ENCODE measurements at regions not wholly inside any gene's neighbourhood (a gene's known extent, or its start where the extent isn't known, plus 50 kb on each side); places are given as distances from the start of the nearest gene placed in this dataset.
A peak's percentile ranks its signal among the peaks of the same experiment; 100 is the strongest.
"Not testable (repeated sequence)": the region's sequence is repeated elsewhere in the genome, so short reads cannot be mapped to it uniquely, and the experiment has no call there.

- Mint-ChIP-seq H3K27me3 (no peaks in the 10 kb centered on the region), H3K27ac (no peak overlapping the region), H3K36me3 (no peaks in the 10 kb centered on the region), H3K4me1 (no peaks in the 10 kb centered on the region), H3K9me3 (peaks cover 0 to 4% (median 0%) of the 10 kb centered on the region in 7 donors), H3K4me3 (no peak overlapping the region)
- ATAC-seq (ENCODE audit: low read depth in 2 of 2) (no peak), DNase-seq (no peak)
These were observed 1568.1 kb downstream of the EFNB2 start for GRCh38 chr13:104967376-104967775.

- ATAC-seq (ENCODE audit: low read depth in 2 of 2) (no peak), DNase-seq (no peak)
- H3K27me3 Mint-ChIP-seq = no peaks in the 10 kb centered on the region
- H3K27ac Mint-ChIP-seq = no peak overlapping the region
- H3K9me3 Mint-ChIP-seq = peaks cover 0 to 6% (median 3%) of the 10 kb centered on the region in 7 donors
- no peaks in the 10 kb centered on the region for H3K4me1 Mint-ChIP-seq
- no peaks in the 10 kb centered on the region for H3K36me3 Mint-ChIP-seq
- H3K4me3 Mint-ChIP-seq = no peak overlapping the region
These were observed 1573.1 kb downstream of the EFNB2 start for GRCh38 chr13:104962411-104962810.

- Mint-ChIP-seq H3K9me3 (peaks cover 0 to 6% (median 3%) of the 10 kb centered on the region in 7 donors), H3K36me3 (no peaks in the 10 kb centered on the region), H3K27ac (no peak overlapping the region), H3K27me3 (no peaks in the 10 kb centered on the region), H3K4me1 (no peaks in the 10 kb centered on the region), H3K4me3 (no peak overlapping the region)
- ATAC-seq (ENCODE audit: low read depth in 2 of 2) (no peak), DNase-seq (no peak)
These were observed 1574.2 kb downstream of the EFNB2 start for GRCh38 chr13:104961246-104961645.

GRCh38 chr13:104954210-104954609 is 1581.3 kb downstream of the EFNB2 start:
- Mint-ChIP-seq H3K4me3 (no peak overlapping the region), H3K27me3 (no peaks in the 10 kb centered on the region), H3K36me3 (no peaks in the 10 kb centered on the region), H3K27ac (peak overlapping the region in 1 of 6 donors; percentile 15), H3K9me3 (peaks cover 0 to 6% (median 0%) of the 10 kb centered on the region in 7 donors), H3K4me1 (no peaks in the 10 kb centered on the region)
- DNase-seq = no peak
- no peak for ATAC-seq (ENCODE audit: low read depth in 2 of 2)

- Mint-ChIP-seq H3K27me3 (no peaks in the 10 kb centered on the region), H3K9me3 (peaks cover 0 to 6% (median 0%) of the 10 kb centered on the region in 7 donors), H3K4me1 (no peaks in the 10 kb centered on the region), H3K27ac (no peak overlapping the region), H3K4me3 (no peak overlapping the region), H3K36me3 (no peaks in the 10 kb centered on the region)
- ATAC-seq (ENCODE audit: low read depth in 2 of 2) = no peak
- DNase-seq = no peak
These were observed 1581.9 kb downstream of the EFNB2 start for GRCh38 chr13:104953588-104953987.

- no peak for ATAC-seq (ENCODE audit: low read depth in 2 of 2)
- no peaks in the 10 kb centered on the region for H3K4me1 Mint-ChIP-seq
- H3K36me3 Mint-ChIP-seq = no peaks in the 10 kb centered on the region
- H3K9me3 Mint-ChIP-seq = peaks cover 0 to 4% (median 0%) of the 10 kb centered on the region in 7 donors
- no peak overlapping the region for H3K4me3 Mint-ChIP-seq
- no peak for DNase-seq
- H3K27me3 Mint-ChIP-seq = no peaks in the 10 kb centered on the region
- no peak overlapping the region for H3K27ac Mint-ChIP-seq
These were observed 1585.4 kb downstream of the EFNB2 start for GRCh38 chr13:104949840-104950740.

- DNase-seq (no peak), ATAC-seq (ENCODE audit: low read depth in 2 of 2) (no peak)
- H3K4me1 Mint-ChIP-seq = no peaks in the 10 kb centered on the region
- H3K4me3 Mint-ChIP-seq = no peak overlapping the region
- no peaks in the 10 kb centered on the region for H3K36me3 Mint-ChIP-seq
- H3K9me3 Mint-ChIP-seq = no peaks in the 10 kb centered on the region
- H3K27me3 Mint-ChIP-seq = no peaks in the 10 kb centered on the region
- no peak overlapping the region for H3K27ac Mint-ChIP-seq
These were observed 1591.3 kb downstream of the EFNB2 start for GRCh38 chr13:104944176-104944575.

GRCh38 chr13:104943331-104943730 is 1592.1 kb downstream of the EFNB2 start:
- H3K27me3 Mint-ChIP-seq = no peaks in the 10 kb centered on the region
- no peak overlapping the region for H3K27ac Mint-ChIP-seq
- no peaks in the 10 kb centered on the region for H3K9me3 Mint-ChIP-seq
- DNase-seq = no peak
- H3K36me3 Mint-ChIP-seq = no peaks in the 10 kb centered on the region
- H3K4me1 Mint-ChIP-seq = no peaks in the 10 kb centered on the region
- no peak for ATAC-seq (ENCODE audit: low read depth in 2 of 2)
- H3K4me3 Mint-ChIP-seq = no peak overlapping the region

- no peak for DNase-seq
- no peaks in the 10 kb centered on the region for H3K27me3 Mint-ChIP-seq
- H3K9me3 Mint-ChIP-seq = peaks cover 0 to 9% (median 2%) of the 10 kb centered on the region in 7 donors
- no peak overlapping the region for H3K27ac Mint-ChIP-seq
- H3K4me1 Mint-ChIP-seq = no peaks in the 10 kb centered on the region
- H3K4me3 Mint-ChIP-seq = no peak overlapping the region
- H3K36me3 Mint-ChIP-seq = no peaks in the 10 kb centered on the region
- no peak for ATAC-seq (ENCODE audit: low read depth in 2 of 2)
These were observed 1597.6 kb downstream of the EFNB2 start for GRCh38 chr13:104937881-104938280.

- Mint-ChIP-seq H3K36me3 (no peaks in the 10 kb centered on the region), H3K4me3 (no peak overlapping the region), H3K4me1 (no peaks in the 10 kb centered on the region), H3K9me3 (peaks cover 0 to 9% (median 2%) of the 10 kb centered on the region in 7 donors), H3K27ac (no peak overlapping the region), H3K27me3 (no peaks in the 10 kb centered on the region)
- ATAC-seq (ENCODE audit: low read depth in 2 of 2) (no peak), DNase-seq (no peak)
These were observed 1599.2 kb downstream of the EFNB2 start for GRCh38 chr13:104936304-104936703.

- not testable (repeated sequence) for H3K27ac Mint-ChIP-seq; H3K27me3 Mint-ChIP-seq; H3K36me3 Mint-ChIP-seq; ATAC-seq (ENCODE audit: low read depth in 2 of 2); H3K4me1 Mint-ChIP-seq; H3K4me3 Mint-ChIP-seq; DNase-seq
- H3K9me3 Mint-ChIP-seq = peaks cover 0 to 22% (median 11%) of the 10 kb centered on the region in 7 donors
These were observed 1614.9 kb downstream of the EFNB2 start for GRCh38 chr13:104920513-104920912.

- Mint-ChIP-seq H3K4me1 (no peaks in the 10 kb centered on the region), H3K36me3 (no peaks in the 10 kb centered on the region), H3K27me3 (no peaks in the 10 kb centered on the region), H3K27ac (no peak overlapping the region), H3K9me3 (peaks cover 1 to 26% (median 7%) of the 10 kb centered on the region in 7 donors), H3K4me3 (no peak overlapping the region)
- ATAC-seq (ENCODE audit: low read depth in 2 of 2) (no peak), DNase-seq (no peak)
These were observed 1615.4 kb downstream of the EFNB2 start for GRCh38 chr13:104920091-104920490.

GRCh38 chr13:104900191-104900817 is 1635.2 kb downstream of the EFNB2 start:
- Mint-ChIP-seq H3K27me3 (no peaks in the 10 kb centered on the region), H3K4me3 (no peak overlapping the region), H3K9me3 (peaks cover 0 to 5% (median 0%) of the 10 kb centered on the region in 7 donors), H3K4me1 (no peaks in the 10 kb centered on the region), H3K36me3 (no peaks in the 10 kb centered on the region), H3K27ac (no peak overlapping the region)
- DNase-seq (no peak), ATAC-seq (ENCODE audit: low read depth in 2 of 2) (no peak)

- Mint-ChIP-seq H3K9me3 (peaks cover 0 to 9% (median 0%) of the 10 kb centered on the region in 7 donors), H3K27me3 (no peaks in the 10 kb centered on the region), H3K36me3 (no peaks in the 10 kb centered on the region), H3K4me3 (no peak overlapping the region), H3K4me1 (no peaks in the 10 kb centered on the region), H3K27ac (no peak overlapping the region)
- DNase-seq = no peak
- ATAC-seq (ENCODE audit: low read depth in 2 of 2) = no peak
These were observed 1637.0 kb downstream of the EFNB2 start for GRCh38 chr13:104898484-104898883.

All from naive B cell (primary cell).